Thoracic aorta (tissue), 2 donors: ENCODE measurements at regions not wholly inside any gene's neighbourhood (a gene's known extent, or its start where the extent isn't known, plus 50 kb on each side); places are given as distances from the start of the nearest gene placed in this dataset.

Source experiments
- ATAC-seq: fragments of 150-250 bp; one replicate; pipeline ENCODE4 v1.8.0; 2017; ENCODE audit warnings: low read depth; ENCODE audit not compliant: insufficient number of reproducible peaks, low FRiP score
- DNase-seq: peaks from one replicate; pipeline ENCODE4 v3.0.0-alpha.2; 2020; ENCODE audit warnings: low spot score
- H3K27ac ChIP-seq, 2 donors: fragments of 200-600 bp; sonication (generic); 1 replicate in 1 of 2; 2 replicates in 1 of 2; pipeline ENCODE4 v1.5.1; 2016; ENCODE audit warnings: mild to moderate bottlenecking in 2 of 2, moderate library complexity in 2 of 2
- H3K27me3 ChIP-seq: fragments of 200-600 bp; sonication (generic); replicated peaks from 2 replicates; pipeline ENCODE4 v1.6.0; 2016; ENCODE audit warnings: mild to moderate bottlenecking; ENCODE audit not compliant: insufficient read depth
- H3K36me3 ChIP-seq: fragments of 200-600 bp; sonication (generic); one replicate; pipeline ENCODE4 v1.5.1; 2016
- H3K4me1 ChIP-seq, 2 donors: fragments of 200-600 bp; sonication (generic); 1 replicate in 1 of 2; 2 replicates in 1 of 2; pipeline versions ENCODE4 v1.5.1 to v1.6.0; 2016; ENCODE audit warnings: low read depth in 2 of 2, mild to moderate bottlenecking in 1 of 2; ENCODE audit not compliant: control insufficient read depth in 1 of 2
- H3K4me3 ChIP-seq: fragments of 200-600 bp; sonication (generic); 2 replicates; pipeline ENCODE4 v1.5.1; 2016; ENCODE audit warnings: mild to moderate bottlenecking
- H3K9me3 ChIP-seq: fragments of 200-600 bp; sonication (generic); 2 replicates; pipeline ENCODE4 v1.5.1; 2016
- TF ChIP-seq, protein P1 (sequence below): fragments of 200-600 bp; sonication (generic); IDR thresholded peaks from one replicate; pipeline ENCODE4 v1.5.1; 2019; ENCODE audit warnings: antibody characterized with exemption

DNA sequence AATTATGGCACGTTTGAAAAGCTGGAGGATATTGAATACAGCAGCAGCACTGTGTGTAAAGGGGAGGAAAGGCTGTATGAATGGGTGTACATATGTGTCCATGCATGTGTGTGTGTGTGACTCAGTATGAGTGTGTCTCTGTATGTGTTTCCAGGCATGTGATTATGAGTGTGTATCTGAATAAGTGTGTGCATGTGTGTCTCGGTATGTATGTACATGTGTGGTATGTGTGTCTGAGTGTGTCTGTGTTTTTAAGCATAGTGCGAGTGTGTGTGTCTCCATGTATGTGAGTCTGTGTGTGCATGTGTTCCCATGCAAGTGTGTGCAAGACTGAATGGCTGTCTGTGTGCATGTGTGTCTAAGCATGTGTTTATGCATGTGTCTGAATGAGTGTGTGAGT, 259.1 kb upstream of the XYLT1 start:
- Histone ChIP-seq H3K27ac (no peak overlapping the region), H3K9me3 (no peaks in the 10 kb centered on the region), H3K4me3 (no peak overlapping the region), H3K36me3 (no peaks in the 10 kb centered on the region), H3K27me3 (no peaks in the 10 kb centered on the region), H3K4me1 (no peaks in the 10 kb centered on the region)
- ATAC-seq (no peak), DNase-seq (no peak)
- TF ChIP-seq, protein P1, sequence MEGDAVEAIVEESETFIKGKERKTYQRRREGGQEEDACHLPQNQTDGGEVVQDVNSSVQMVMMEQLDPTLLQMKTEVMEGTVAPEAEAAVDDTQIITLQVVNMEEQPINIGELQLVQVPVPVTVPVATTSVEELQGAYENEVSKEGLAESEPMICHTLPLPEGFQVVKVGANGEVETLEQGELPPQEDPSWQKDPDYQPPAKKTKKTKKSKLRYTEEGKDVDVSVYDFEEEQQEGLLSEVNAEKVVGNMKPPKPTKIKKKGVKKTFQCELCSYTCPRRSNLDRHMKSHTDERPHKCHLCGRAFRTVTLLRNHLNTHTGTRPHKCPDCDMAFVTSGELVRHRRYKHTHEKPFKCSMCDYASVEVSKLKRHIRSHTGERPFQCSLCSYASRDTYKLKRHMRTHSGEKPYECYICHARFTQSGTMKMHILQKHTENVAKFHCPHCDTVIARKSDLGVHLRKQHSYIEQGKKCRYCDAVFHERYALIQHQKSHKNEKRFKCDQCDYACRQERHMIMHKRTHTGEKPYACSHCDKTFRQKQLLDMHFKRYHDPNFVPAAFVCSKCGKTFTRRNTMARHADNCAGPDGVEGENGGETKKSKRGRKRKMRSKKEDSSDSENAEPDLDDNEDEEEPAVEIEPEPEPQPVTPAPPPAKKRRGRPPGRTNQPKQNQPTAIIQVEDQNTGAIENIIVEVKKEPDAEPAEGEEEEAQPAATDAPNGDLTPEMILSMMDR, result no peak

DNA sequence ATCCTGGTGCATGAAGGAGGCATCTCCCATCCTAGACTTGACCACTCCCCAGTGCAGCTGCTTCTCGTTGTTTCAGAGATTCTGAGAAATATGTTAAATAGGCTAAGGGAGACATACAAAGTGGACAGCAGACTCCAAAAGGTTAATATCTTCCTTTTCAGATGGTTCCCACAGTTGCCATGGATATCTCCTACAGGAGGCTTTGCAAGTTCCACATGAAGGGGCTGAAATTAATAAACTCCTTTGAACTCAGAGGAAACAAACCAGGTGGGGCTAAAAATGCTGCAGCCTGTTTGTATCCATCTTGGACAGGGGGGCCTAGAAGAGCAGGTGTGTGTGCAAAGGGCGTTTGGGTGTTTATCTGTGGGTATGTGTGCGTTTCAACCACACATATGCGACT, 257.4 kb upstream of the XYLT1 start:
- Histone ChIP-seq H3K4me3 (no peak overlapping the region), H3K36me3 (no peaks in the 10 kb centered on the region), H3K27me3 (no peaks in the 10 kb centered on the region), H3K9me3 (no peaks in the 10 kb centered on the region), H3K4me1 (no peaks in the 10 kb centered on the region), H3K27ac (no peak overlapping the region)
- DNase-seq (no peak), ATAC-seq (no peak)
- TF ChIP-seq, protein P1, result no peak

DNA sequence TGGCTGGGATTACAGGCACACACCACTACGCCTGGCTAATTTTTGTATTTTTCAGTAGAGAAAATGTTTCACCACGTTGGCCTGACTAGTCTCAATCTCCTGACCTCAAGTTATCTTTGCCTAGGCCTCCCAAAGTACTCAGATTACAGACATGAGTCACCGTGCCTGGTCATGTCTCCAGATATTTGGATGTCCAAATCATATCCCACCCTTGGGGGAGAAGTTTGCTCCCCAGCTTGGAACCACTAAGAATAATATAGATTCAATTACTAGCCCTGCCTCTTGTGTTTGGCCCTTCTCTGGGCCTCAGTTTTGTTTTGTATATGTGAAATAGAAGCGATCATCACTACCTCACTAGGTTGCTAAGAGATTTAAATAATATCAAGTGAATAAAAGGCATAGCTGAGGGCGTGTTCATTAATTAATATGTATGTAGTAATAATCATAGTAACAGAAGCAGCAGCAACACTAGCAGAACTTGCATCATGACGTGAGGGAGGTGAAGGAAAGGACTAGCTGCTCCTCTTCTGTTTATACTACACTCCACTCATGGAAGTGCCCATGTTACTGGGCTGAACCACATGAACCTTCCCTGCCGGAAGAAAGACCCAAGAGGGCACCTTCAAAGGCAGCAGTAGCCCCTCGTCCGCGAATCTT, 253.6 kb upstream of the XYLT1 start:
- TF ChIP-seq, protein P1, result no peak
- no peak for DNase-seq
- H3K27ac ChIP-seq, result no peak overlapping the region

DNA sequence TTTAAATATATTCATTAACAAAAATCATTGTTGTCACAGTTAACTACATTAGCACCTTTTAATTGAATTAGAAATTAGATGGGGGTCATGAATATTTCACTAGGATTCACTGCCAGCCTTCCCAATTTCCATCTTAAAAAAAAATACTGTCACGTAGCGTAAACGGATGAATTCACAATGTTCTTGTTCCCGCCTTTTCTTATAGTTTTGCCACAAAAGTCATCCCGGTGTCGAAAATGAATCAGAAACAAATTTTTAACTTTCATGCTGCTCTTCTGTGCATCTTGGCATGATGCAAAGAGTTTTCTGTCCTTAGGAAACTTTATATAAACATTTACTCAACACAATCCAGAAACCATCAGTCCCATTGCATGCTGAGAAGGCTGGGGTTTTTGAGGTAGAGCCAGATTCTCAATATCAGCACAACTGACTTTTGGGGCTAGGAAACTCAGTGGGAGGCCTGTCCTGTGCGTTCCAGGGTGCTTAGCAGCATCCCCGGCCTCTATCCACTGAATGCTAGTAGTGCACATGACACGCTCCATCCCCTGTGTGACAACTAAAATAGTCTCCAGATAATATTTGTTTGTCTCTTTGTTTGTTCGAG, 252.9 kb upstream of the XYLT1 start:
- ATAC-seq (no peak), DNase-seq (no peak)
- Histone ChIP-seq H3K9me3 (no peaks in the 10 kb centered on the region), H3K27me3 (no peaks in the 10 kb centered on the region), H3K36me3 (no peaks in the 10 kb centered on the region), H3K4me3 (no peak overlapping the region), H3K27ac (no peak overlapping the region), H3K4me1 (no peaks in the 10 kb centered on the region)
- TF ChIP-seq, protein P1, result no peak

More for the DNA sequence above, 253.6 kb upstream of the XYLT1 start:
- no peak for ATAC-seq
- Histone ChIP-seq H3K36me3 (no peaks in the 10 kb centered on the region), H3K9me3 (no peaks in the 10 kb centered on the region), H3K27me3 (no peaks in the 10 kb centered on the region), H3K4me3 (no peak overlapping the region), H3K4me1 (no peaks in the 10 kb centered on the region)

DNA sequence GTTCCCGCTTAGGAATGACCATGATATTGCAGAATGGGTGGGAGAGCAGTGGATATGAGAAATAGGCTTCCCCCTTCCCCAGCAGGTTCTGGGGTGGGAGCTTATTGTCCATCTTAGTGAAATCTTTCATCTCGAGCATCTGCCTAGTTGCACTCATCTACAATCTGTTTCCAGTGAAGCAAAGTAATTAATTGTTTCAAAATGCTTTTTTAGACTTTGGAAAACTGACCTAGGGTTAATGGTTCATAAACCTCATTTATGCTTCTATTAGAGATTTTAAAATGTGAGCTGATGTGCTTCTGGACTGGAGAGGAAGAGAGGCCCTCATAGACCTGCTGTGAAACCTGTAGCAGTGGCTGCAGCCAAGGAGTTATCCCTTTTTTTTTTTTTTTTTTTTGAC, 247.7 kb upstream of the XYLT1 start:
- no peaks in the 10 kb centered on the region for H3K27me3 ChIP-seq
- H3K4me1 ChIP-seq, result no peaks in the 10 kb centered on the region
- H3K36me3 ChIP-seq, result no peaks in the 10 kb centered on the region
- DNase-seq, result no peak
- TF ChIP-seq, protein P1, result no peak
- no peaks in the 10 kb centered on the region for H3K9me3 ChIP-seq
- H3K4me3 ChIP-seq, result no peak overlapping the region
- ATAC-seq, result no peak
- H3K27ac ChIP-seq, result no peak overlapping the region
